OCI-LY7 (cell line): ENCODE measurements at regions not wholly inside any gene's neighbourhood (a gene's known extent, or its start where the extent isn't known, plus 50 kb on each side); places are given as distances from the start of the nearest gene placed in this dataset.

ENCODE experiments used
- EZH2phosphoT487 ChIP-seq: fragments of 200-600 bp; sonication (generic); IDR thresholded peaks from 2 replicates; pipeline ENCODE4 v1.6.1; 2018; ENCODE audit warnings: low read depth, borderline replicate concordance, mild to moderate bottlenecking, mixed run types, antibody characterized with exemption, low read length, moderate library complexity, mixed read lengths
- TF ChIP-seq, protein P1 (sequence below): fragments of 200-600 bp; sonication (generic); conservative IDR thresholded peaks from 2 replicates; pipeline ENCODE4 v1.5.1; 2014; ENCODE audit warnings: mild to moderate bottlenecking, antibody characterized with exemption, low read length, moderate library complexity, mixed read lengths

DNA sequence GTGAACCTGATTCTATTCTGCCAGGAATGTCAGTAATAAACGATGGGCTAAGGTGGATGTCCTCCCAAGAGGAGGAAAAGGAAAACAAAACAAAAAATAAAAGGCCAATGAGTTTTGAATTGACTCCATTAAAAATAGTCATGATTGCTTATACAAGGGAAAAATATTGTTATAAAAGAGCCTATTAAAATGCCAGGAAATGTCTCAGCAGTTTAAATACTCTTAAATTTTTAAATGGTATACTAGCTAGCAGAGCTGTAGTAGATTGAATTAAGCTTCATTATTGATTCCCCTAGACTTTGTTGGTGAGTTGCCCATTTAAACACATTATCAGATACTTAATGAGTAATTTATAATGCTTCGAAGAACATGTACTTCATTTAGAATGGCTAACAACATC, 990.9 kb upstream of the GJE1 start:
- TF ChIP-seq, protein P1, sequence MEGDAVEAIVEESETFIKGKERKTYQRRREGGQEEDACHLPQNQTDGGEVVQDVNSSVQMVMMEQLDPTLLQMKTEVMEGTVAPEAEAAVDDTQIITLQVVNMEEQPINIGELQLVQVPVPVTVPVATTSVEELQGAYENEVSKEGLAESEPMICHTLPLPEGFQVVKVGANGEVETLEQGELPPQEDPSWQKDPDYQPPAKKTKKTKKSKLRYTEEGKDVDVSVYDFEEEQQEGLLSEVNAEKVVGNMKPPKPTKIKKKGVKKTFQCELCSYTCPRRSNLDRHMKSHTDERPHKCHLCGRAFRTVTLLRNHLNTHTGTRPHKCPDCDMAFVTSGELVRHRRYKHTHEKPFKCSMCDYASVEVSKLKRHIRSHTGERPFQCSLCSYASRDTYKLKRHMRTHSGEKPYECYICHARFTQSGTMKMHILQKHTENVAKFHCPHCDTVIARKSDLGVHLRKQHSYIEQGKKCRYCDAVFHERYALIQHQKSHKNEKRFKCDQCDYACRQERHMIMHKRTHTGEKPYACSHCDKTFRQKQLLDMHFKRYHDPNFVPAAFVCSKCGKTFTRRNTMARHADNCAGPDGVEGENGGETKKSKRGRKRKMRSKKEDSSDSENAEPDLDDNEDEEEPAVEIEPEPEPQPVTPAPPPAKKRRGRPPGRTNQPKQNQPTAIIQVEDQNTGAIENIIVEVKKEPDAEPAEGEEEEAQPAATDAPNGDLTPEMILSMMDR: no peak
- TF ChIP-seq EZH2phosphoT487: no peak
